ENCODE measurements at regions not wholly inside any gene's neighbourhood (a gene's known extent, or its start where the extent isn't known, plus 50 kb on each side); places are given as distances from the start of the nearest gene placed in this dataset.
"Not testable (repeated sequence)": the region's sequence is repeated elsewhere in the genome, so short reads cannot be mapped to it uniquely, and the experiment has no call there.

DNA sequence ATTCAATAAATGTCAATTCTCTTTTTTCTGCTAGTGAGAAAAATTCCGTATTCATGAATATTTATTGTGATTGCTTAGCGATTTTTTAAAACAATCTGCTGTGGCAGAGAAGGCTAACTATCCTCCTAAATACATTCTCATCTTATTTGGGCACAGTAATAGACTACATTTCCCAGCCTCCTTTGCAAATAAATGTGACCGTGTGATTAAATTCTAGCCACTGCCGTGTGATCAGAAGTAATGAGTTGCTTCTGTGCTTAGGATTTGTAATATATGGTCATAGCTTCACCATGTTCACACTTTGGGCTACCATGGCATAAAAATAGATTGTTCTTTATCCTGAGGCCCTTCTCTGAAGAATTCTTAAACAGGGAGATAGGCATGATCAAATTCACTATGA, 179.6 kb downstream of the FAM124B start:
- no peak for DNase-seq
- Histone ChIP-seq H3K4me3 (ENCODE audit: low read depth, low read length) (no peak overlapping the region), H3K9me3 (no peaks in the 10 kb centered on the region), H3K36me3 (no peaks in the 10 kb centered on the region), H3K4me1 (no peaks in the 10 kb centered on the region), H3K27me3 (no peaks in the 10 kb centered on the region)
- TF ChIP-seq CTCF (IDR thresholded peaks at IDR 0.05; ENCODE audit: low read depth, low read length), result no peak

- H3K9me3 ChIP-seq, result no peaks in the 10 kb centered on the region
- no peaks in the 10 kb centered on the region for H3K27me3 ChIP-seq
- H3K4me1 ChIP-seq, result no peaks in the 10 kb centered on the region
- no peaks in the 10 kb centered on the region for H3K36me3 ChIP-seq
- DNase-seq, result no peak
- no peak overlapping the region for H3K4me3 ChIP-seq (ENCODE audit: low read depth, low read length)
- no peak for TF ChIP-seq CTCF (IDR thresholded peaks at IDR 0.05; ENCODE audit: low read depth, low read length)
Measured at GRCh38 chr2:224221455-224221913, 180.4 kb downstream of the FAM124B start.

DNA sequence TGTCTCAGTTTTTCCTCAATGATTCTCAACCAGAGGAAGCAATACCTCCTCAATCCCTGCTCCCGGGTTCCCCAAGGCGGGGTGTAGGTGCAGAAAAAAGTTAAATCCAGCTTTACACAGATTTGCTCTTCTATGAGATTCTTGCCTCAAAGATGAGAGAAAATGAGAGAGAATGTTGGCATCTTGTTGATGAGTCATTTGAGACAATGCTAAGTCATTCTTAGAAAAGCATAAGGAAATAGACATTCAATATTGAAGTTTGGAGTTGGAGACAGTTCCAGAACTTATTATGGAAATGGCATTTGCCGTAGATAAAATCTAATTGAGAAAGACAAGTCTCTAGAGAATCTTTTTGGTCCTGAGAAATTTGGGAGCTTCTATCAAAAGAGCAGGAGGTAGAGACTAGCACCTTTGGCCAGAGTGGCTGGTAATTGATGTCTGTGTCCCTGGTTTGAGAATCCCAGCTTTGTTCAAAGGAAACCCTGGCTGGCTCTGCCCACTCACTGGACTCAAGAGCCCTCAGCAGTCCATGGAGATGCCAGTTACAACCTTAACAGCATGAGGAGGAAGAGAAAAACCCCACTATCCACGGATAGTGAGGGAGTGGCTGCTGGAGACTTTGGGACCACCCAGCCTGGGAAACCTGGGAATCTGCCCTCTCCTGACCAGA, 181.2 kb downstream of the FAM124B start:
- Histone ChIP-seq H3K4me1 (no peaks in the 10 kb centered on the region), H3K9me3 (no peaks in the 10 kb centered on the region), H3K27me3 (no peaks in the 10 kb centered on the region), H3K36me3 (no peaks in the 10 kb centered on the region), H3K4me3 (ENCODE audit: low read depth, low read length) (no peak overlapping the region)
- no peak for TF ChIP-seq CTCF (IDR thresholded peaks at IDR 0.05; ENCODE audit: low read depth, low read length)
- DNase-seq, result no peak

DNA sequence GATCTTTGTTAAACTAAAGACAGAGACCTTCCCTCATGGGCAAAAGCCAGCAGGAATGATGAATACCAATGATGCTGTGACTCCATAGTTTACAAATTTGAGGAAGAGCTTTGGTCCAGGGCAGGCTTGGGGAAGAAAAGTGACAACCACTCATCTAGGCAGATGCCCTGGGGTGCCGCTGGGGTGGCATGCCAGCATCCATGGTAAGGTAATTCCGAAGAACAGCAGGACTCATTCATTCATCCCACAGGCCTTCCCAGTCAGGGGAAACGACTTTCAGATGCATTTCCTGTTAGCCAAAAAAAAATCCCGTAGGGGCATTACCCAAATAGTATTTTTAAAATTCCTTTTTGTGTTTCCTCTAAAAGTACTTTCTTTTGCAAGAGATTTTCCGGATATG, 180.7 kb upstream of the SERPINE2 start:
- no peaks in the 10 kb centered on the region for H3K4me1 ChIP-seq
- H3K36me3 ChIP-seq, result no peaks in the 10 kb centered on the region
- no peak overlapping the region for H3K4me3 ChIP-seq (ENCODE audit: low read depth, low read length)
- no peak for TF ChIP-seq CTCF (IDR thresholded peaks at IDR 0.05; ENCODE audit: low read depth, low read length)
- no peaks in the 10 kb centered on the region for H3K9me3 ChIP-seq
- no peaks in the 10 kb centered on the region for H3K27me3 ChIP-seq
- no peak for DNase-seq

GRCh38 chr2:224217962-224218347, 178.9 kb upstream of the SERPINE2 start:
- no peaks in the 10 kb centered on the region for H3K27me3 ChIP-seq
- H3K4me1 ChIP-seq, result no peaks in the 10 kb centered on the region
- H3K9me3 ChIP-seq, result no peaks in the 10 kb centered on the region
- DNase-seq, result no peak
- no peak for TF ChIP-seq CTCF (IDR thresholded peaks at IDR 0.05; ENCODE audit: low read depth, low read length)
- H3K4me3 ChIP-seq (ENCODE audit: low read depth, low read length), result no peak overlapping the region
- H3K36me3 ChIP-seq, result no peaks in the 10 kb centered on the region

- Histone ChIP-seq H3K9me3 (no peaks in the 10 kb centered on the region), H3K4me1 (no peaks in the 10 kb centered on the region), H3K27me3 (no peaks in the 10 kb centered on the region), H3K4me3 (ENCODE audit: low read depth, low read length) (no peak overlapping the region), H3K36me3 (no peaks in the 10 kb centered on the region)
- no peak for DNase-seq
- TF ChIP-seq CTCF (IDR thresholded peaks at IDR 0.05; ENCODE audit: low read depth, low read length), result no peak
Measured at GRCh38 chr2:224217233-224217961, 178.3 kb upstream of the SERPINE2 start.

GRCh38 chr2:224215611-224216010, 176.5 kb upstream of the SERPINE2 start:
- not testable (repeated sequence) for H3K9me3 ChIP-seq; H3K4me3 ChIP-seq (ENCODE audit: low read depth, low read length); DNase-seq; H3K4me1 ChIP-seq; H3K36me3 ChIP-seq; H3K27me3 ChIP-seq

Measured in BE2C (cell line).